Right lobe of liver (tissue), 6 donors: ENCODE measurements at regions not wholly inside any gene's neighbourhood (a gene's known extent, or its start where the extent isn't known, plus 50 kb on each side); places are given as distances from the start of the nearest gene placed in this dataset.
"Not testable (repeated sequence)": the region's sequence is repeated elsewhere in the genome, so short reads cannot be mapped to it uniquely, and the experiment has no call there.

Experiments
- ATAC-seq, 4 donors: fragments of 200-7000 bp; cut with Tn5 transposase; one replicate each; pipeline ENCODE4 v1.9.1; 2020; ENCODE audit warnings: mild to moderate bottlenecking in 4 of 4, moderate library complexity in 4 of 4
- DNase-seq, 3 donors: peaks; one replicate each; pipeline ENCODE4 v3.0.0-alpha.2; 2020
- H3K27ac ChIP-seq, 3 donors: fragments of 200-600 bp; one replicate each; pipeline ENCODE4 v1.8.0; 2022
- H3K27me3 ChIP-seq, 2 donors: fragments of 200-600 bp; one replicate each; pipeline ENCODE4 v1.8.0; 2022
- H3K36me3 ChIP-seq, 4 donors: fragments of 200-600 bp; sonication (generic) in 1 of 4; one replicate each; pipeline versions ENCODE4 v1.5.1 to v1.8.0; 2017 to 2022; ENCODE audit warnings: control low read depth in 1 of 4
- H3K4me1 ChIP-seq, 4 donors: fragments of 200-600 bp; sonication (generic) in 1 of 4; one replicate each; pipeline versions ENCODE4 v1.5.1 to v1.8.0; 2017 to 2022; ENCODE audit warnings: control low read depth in 1 of 4
- H3K4me3 ChIP-seq, 3 donors: fragments of 200-600 bp; one replicate each; pipeline ENCODE4 v1.8.0; 2022
- H3K9me3 ChIP-seq, 4 donors: fragments of 200-600 bp; sonication (generic) in 1 of 4; one replicate each; pipeline versions ENCODE4 v1.5.1 to v1.8.0; 2017 to 2022; ENCODE audit warnings: control low read depth in 1 of 4
- POLR2A ChIP-seq: fragments of 450-650 bp; IDR thresholded peaks from one replicate; pipeline ENCODE4 v1.6.1; 2017; ENCODE audit warnings: antibody characterized with exemption, mild to moderate bottlenecking
- WGBS: methylation state at CpG from one replicate; pipeline ENCODE4 v1.1.6; 2018; ENCODE audit warnings: low coverage, low lambda C conversion rate; ENCODE audit not compliant: insufficient coverage; ENCODE audit errors: missing lambda C conversion rate; 5-methylcytosine and 5-hydroxymethylcytosine counted together
- intact Hi-C, 2 donors: fragments of 100-400 bp; cut with DNase I; formaldehyde crosslinking; loops; one replicate each; pipeline versions ENCODE4 v1.11.2 to v1.14.1; 2022
- TF ChIP-seq, protein P1 (sequence below), 4 donors: fragments of 200-600 bp in 3 of 4; fragments of 450-650 bp in 1 of 4; IDR thresholded peaks; one replicate each; pipeline versions ENCODE4 v1.5.1 to v1.8.0; 2016 to 2022; ENCODE audit warnings: antibody characterized with exemption in 4 of 4, mild to moderate bottlenecking in 2 of 4
- donor health status: DM: no; HTN: yes; CAD: no.
- donor health status: DM: no; HTN: no; CAD: no.
- donor health status: DM: no; HTN: no; CAD: no.
- donor health status: DM: no; HTN: yes; CAD: no.
- donor health status: DM: no; HTN: yes; CAD: no.

GRCh38 chr5:23440703-23441102 is 66.7 kb upstream of the PRDM9 start:
- no peaks in the 10 kb centered on the region for H3K36me3 ChIP-seq
- no peaks in the 10 kb centered on the region for H3K9me3 ChIP-seq
- H3K27me3 ChIP-seq: no peaks in the 10 kb centered on the region
- no peak for ATAC-seq
- 69% methylated on average over 1 of the region's 1 CpG for WGBS
- no peak overlapping the region for H3K27ac ChIP-seq
- H3K4me1 ChIP-seq: no peaks in the 10 kb centered on the region
- intact Hi-C loops: no loop called here
- no peak overlapping the region for H3K4me3 ChIP-seq
- TF ChIP-seq, protein P1, sequence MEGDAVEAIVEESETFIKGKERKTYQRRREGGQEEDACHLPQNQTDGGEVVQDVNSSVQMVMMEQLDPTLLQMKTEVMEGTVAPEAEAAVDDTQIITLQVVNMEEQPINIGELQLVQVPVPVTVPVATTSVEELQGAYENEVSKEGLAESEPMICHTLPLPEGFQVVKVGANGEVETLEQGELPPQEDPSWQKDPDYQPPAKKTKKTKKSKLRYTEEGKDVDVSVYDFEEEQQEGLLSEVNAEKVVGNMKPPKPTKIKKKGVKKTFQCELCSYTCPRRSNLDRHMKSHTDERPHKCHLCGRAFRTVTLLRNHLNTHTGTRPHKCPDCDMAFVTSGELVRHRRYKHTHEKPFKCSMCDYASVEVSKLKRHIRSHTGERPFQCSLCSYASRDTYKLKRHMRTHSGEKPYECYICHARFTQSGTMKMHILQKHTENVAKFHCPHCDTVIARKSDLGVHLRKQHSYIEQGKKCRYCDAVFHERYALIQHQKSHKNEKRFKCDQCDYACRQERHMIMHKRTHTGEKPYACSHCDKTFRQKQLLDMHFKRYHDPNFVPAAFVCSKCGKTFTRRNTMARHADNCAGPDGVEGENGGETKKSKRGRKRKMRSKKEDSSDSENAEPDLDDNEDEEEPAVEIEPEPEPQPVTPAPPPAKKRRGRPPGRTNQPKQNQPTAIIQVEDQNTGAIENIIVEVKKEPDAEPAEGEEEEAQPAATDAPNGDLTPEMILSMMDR (IDR thresholded peaks at IDR 0.05): no peak
- TF ChIP-seq POLR2A: no peak
- DNase-seq: no peak

DNA sequence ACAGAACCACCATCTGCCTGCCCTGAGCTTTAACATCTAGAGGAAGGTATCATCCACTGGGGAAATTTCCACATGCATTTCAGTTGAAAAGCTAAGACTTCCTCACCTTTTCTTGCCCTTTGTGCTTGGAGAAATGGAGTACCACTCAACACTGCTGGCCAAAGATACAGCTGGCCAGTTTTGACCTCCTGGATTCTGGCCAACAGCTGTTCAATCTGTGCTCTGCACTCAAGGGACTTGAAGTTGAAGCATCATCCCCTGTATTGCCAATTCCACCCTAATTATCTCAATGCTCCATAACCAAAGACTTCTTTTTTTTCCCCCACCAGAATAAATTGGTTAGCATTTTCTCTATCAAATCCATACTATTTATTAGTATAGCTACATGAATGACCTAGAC is 70.4 kb upstream of the PRDM9 start:
- no peak for TF ChIP-seq POLR2A
- TF ChIP-seq, protein P1 (IDR thresholded peaks at IDR 0.05): no peak
- Histone ChIP-seq H3K27ac (no peak overlapping the region), H3K27me3 (no peaks in the 10 kb centered on the region), H3K4me1 (no peaks in the 10 kb centered on the region), H3K4me3 (no peak overlapping the region), H3K9me3 (no peaks in the 10 kb centered on the region), H3K36me3 (no peaks in the 10 kb centered on the region)
- ATAC-seq: no peak
- DNase-seq: no peak
- intact Hi-C loops: no loop called here

DNA sequence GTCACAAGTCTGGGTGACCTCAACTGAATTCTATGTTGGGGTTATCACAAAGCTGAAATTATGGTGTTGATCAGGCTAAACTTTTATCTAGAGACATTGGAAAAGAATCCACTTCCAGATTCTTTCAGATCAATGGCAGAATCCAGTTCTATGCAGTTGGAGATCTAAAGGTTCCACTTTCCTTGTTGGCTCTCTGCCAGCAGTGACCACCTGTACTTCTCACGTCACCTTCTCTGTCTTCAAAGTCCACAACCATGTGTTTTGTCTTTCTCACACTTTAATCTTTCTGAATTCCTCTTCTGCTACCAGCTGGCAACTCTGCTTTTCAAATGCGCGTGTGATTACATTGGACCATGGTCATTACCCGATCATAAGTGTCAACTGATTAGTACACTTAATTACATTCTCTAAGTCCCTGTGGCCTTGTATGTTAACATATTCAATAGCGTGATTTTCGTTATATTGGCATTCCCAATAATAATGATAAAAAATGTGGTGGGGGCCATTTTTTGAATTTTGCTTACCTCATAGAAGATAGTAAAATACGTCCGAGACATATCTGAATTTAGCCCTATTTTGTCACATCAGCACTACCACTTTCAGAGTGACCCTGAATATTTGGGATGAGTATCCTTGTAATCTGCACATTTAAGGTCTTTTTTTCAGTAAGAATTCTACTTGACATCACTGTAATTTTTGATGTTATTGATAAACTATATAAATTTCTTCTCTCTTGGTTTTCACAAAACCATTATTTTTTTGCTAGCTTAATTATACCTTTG is 73.7 kb upstream of the PRDM9 start:
- DNase-seq (no peak), ATAC-seq (no peak)
- H3K27ac ChIP-seq: no peak overlapping the region
- no peaks in the 10 kb centered on the region for H3K4me1 ChIP-seq
- H3K4me3 ChIP-seq: no peak overlapping the region
- intact Hi-C loops: no loop called here
- H3K36me3 ChIP-seq: no peaks in the 10 kb centered on the region
- H3K9me3 ChIP-seq: no peaks in the 10 kb centered on the region
- no peaks in the 10 kb centered on the region for H3K27me3 ChIP-seq
- TF ChIP-seq, protein P1 (IDR thresholded peaks at IDR 0.05): no peak
- no peak for TF ChIP-seq POLR2A
- 91% methylated on average over 8 of the region's 8 CpGs for WGBS

DNA sequence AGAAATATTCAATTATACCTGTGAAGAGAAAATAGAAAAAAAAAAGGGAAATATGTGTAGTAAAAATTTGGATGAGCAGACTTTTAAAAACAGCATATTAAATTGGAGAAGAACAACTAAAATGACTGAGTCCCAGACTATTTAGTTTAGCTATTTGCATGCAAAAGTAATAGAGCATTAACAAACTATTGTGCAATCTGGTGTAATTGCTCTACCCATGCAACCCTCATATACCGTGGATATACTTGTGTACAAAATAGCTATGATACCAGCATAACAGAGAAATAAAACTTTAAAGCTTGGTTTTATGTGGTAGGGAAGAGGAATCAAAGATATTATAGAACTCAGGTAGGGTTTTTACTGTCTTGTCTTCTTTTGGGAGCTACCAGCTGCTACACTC is 78.7 kb upstream of the PRDM9 start:
- DNase-seq (no peak), ATAC-seq (no peak)
- Histone ChIP-seq H3K4me1 (no peaks in the 10 kb centered on the region), H3K27ac (no peak overlapping the region), H3K36me3 (no peaks in the 10 kb centered on the region), H3K27me3 (no peaks in the 10 kb centered on the region), H3K4me3 (no peak overlapping the region), H3K9me3 (no peaks in the 10 kb centered on the region)
- TF ChIP-seq POLR2A: no peak
- TF ChIP-seq, protein P1 (IDR thresholded peaks at IDR 0.05): no peak
- WGBS: 23% methylated on average over 1 of the region's 1 CpG
- intact Hi-C loops: no loop called here

GRCh38 chr5:23420214-23420613 is 87.2 kb upstream of the PRDM9 start:
- intact Hi-C loops, H3K36me3 ChIP-seq, H3K27me3 ChIP-seq, H3K4me3 ChIP-seq, H3K9me3 ChIP-seq: not testable (repeated sequence)
- Histone ChIP-seq H3K27ac (peak overlapping the region in 2 of 3 donors; percentile 42 to 47), H3K4me1 (peaks cover 0 to 13% (median 0%) of the 10 kb centered on the region in 4 donors)
- 24% methylated on average over 3 of the region's 3 CpGs for WGBS
- DNase-seq (peak in 2 of 3 donors; percentile 39 to 55), ATAC-seq (peak; percentile 60 to 84 (median 82))
